ENCODE measurements at regions not wholly inside any gene's neighbourhood (a gene's known extent, or its start where the extent isn't known, plus 50 kb on each side); places are given as distances from the start of the nearest gene placed in this dataset.

DNA sequence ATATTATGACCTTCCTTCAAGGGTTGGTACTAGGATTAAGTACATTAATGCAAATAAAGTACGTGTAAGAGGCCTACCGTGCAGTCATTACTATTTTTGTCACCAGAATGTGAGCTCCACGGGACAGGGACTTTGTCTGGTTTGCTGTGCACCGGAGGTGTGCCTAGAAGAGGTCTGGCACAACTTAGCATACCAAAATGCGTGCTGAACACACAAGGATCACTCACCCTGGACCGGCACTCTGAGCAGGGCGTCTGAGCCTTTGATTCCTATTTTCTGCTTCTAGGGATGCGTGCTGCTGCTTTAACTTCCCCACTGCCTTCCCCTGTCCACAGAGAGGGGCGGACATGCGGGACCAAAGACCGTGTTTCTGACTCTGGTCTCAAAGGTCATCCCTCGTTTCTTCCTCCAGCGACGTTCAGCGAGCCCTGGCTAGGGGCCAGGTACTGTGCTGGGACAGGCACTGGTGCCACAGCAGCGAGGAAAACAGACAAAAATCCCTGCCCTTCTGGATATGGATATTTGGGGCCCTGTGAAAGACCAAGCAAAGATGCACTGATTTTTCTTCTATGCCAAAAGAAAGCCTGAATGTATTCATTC, 222.7 kb downstream of the BMP7 start:
- Histone ChIP-seq H3K9me3 (ENCODE audit: insufficient read depth, low read length) (no peaks in the 10 kb centered on the region), H3K79me2 (ENCODE audit: low read length) (no peaks in the 10 kb centered on the region), H3K4me1 (ENCODE audit: low read length) (peaks cover 18% of the 10 kb centered on the region), H3K36me3 (replicated peaks; ENCODE audit: low read depth, low read length) (no peaks in the 10 kb centered on the region), H3K27ac (ENCODE audit: low read length) (no peak overlapping the region), H3K4me3 (ENCODE audit: low read length) (no peak overlapping the region), H2AFZ (ENCODE audit: low read depth, low read length) (no peak overlapping the region), H3K9ac (ENCODE audit: low read length) (no peak overlapping the region), H3K27me3 (ENCODE audit: low read depth, low read length) (peaks cover 62% of the 10 kb centered on the region), H3K4me2 (ENCODE audit: low read length) (no peak overlapping the region), H4K20me1 (ENCODE audit: insufficient read depth, low read length) (no peaks in the 10 kb centered on the region)
- TF ChIP-seq EZH2phosphoT487 (IDR thresholded peaks at IDR 0.05; ENCODE audit: low read depth): no peak
- TF ChIP-seq, protein P1, sequence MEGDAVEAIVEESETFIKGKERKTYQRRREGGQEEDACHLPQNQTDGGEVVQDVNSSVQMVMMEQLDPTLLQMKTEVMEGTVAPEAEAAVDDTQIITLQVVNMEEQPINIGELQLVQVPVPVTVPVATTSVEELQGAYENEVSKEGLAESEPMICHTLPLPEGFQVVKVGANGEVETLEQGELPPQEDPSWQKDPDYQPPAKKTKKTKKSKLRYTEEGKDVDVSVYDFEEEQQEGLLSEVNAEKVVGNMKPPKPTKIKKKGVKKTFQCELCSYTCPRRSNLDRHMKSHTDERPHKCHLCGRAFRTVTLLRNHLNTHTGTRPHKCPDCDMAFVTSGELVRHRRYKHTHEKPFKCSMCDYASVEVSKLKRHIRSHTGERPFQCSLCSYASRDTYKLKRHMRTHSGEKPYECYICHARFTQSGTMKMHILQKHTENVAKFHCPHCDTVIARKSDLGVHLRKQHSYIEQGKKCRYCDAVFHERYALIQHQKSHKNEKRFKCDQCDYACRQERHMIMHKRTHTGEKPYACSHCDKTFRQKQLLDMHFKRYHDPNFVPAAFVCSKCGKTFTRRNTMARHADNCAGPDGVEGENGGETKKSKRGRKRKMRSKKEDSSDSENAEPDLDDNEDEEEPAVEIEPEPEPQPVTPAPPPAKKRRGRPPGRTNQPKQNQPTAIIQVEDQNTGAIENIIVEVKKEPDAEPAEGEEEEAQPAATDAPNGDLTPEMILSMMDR (IDR thresholded peaks at IDR 0.05; ENCODE audit: low read depth, low read length): no peak

DNA sequence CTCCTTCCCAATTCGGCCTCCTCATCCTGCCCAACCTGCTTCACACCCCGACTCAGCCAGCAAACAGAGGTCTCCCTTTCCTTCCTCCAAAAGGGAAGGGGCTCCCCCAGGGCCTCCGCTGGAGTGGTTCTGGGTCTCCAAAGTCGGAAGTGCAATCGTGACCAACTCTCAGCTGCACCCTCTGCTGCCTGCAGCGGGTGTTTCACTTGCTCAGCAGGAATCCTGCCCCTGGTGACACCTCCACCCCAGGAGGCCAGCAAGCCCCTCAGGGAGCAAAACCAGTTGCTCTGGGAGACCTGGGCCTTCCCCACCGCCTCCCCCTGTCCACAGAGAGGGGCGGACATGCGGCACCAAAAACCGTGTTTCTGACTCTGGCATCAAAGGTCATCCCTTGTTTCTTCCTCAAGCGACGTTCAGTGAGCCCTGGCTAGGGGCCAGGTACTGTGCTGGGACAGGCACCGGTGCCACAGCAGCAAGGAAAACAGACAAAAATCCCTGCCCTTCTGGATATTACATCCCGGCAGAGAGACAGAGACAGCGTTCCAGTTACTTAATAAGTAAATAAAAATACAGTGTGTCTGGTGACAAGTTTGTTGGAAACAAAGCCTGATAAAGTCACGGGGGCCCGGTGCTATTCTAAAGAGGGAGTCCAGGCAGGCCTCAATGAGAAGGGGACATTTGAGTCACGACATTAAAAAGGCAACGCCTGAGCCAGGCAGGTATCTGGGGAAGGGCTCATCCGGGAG, 219.0 kb downstream of the BMP7 start:
- H3K27me3 ChIP-seq (ENCODE audit: low read depth, low read length): peaks cover 28% of the 10 kb centered on the region

DNA sequence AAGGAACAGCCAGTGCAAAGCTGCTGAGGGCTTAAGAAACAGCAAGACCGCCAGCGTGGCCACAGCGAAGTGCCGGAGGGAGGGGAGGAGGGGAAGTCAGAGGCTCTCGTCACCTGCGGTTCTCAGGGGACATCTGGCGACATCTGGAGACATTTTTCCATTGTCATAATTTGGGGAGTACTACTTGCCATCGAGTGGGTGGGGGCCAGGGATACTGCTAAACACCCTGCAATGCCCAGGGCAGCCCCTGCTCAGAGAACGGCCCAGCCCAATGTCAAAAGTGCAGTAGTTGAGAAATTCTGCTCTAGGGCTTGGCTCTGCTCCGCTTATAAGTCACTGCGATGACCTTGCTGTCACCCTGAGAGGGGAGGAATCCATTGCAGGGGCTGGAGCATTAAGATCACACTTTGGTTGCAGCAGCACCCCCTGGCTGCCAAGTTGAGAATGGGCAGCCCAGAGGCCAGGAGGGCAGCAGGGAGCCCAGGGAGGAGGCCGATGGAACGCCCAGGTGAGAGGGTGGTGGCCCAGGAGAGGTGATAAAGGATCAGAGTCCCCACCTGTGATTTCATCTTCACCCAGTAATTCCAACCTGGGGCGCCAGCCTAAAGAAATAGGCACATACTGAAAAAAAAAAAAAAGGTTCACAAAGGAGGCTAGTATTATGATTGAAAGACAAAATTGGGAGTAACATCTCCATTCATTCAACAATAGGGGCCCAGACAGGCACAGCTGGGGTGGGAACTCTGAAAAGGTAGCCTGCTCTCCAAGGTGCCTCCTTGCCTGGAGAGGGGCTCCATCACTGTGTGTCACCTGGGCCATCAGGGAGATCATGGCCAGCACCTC, 218.2 kb downstream of the BMP7 start:
- H3K27me3 ChIP-seq (ENCODE audit: low read depth, low read length): peaks cover 24% of the 10 kb centered on the region
- no peaks in the 10 kb centered on the region for H4K20me1 ChIP-seq (ENCODE audit: insufficient read depth, low read length)
- no peaks in the 10 kb centered on the region for H3K9me3 ChIP-seq (ENCODE audit: insufficient read depth, low read length)
- H3K9ac ChIP-seq (ENCODE audit: low read length): peak overlapping the region; percentile 3; the same call in 1 of the 2 replicates
- H3K4me1 ChIP-seq (ENCODE audit: low read length): peaks cover 18% of the 10 kb centered on the region
- H3K79me2 ChIP-seq (ENCODE audit: low read length): no peaks in the 10 kb centered on the region
- H2AFZ ChIP-seq (ENCODE audit: low read depth, low read length): peak overlapping the region; percentile 61; the same call in 1 of the 2 replicates
- no peak overlapping the region for H3K27ac ChIP-seq (ENCODE audit: low read length)
- peak overlapping the region; percentile 54 for H3K4me2 ChIP-seq (ENCODE audit: low read length)
- peak overlapping the region; percentile 26 for H3K4me3 ChIP-seq (ENCODE audit: low read length)
- TF ChIP-seq, protein P1 (IDR thresholded peaks at IDR 0.05; ENCODE audit: low read depth, low read length): peak; percentile 98
- no peak for TF ChIP-seq EZH2phosphoT487 (IDR thresholded peaks at IDR 0.05; ENCODE audit: low read depth)
- H3K36me3 ChIP-seq (replicated peaks; ENCODE audit: low read depth, low read length): no peaks in the 10 kb centered on the region

More for the DNA sequence above, 219.0 kb downstream of the BMP7 start:
- H3K9me3 ChIP-seq (ENCODE audit: insufficient read depth, low read length): no peaks in the 10 kb centered on the region
- TF ChIP-seq, protein P1 (IDR thresholded peaks at IDR 0.05; ENCODE audit: low read depth, low read length): peak; percentile 72
- no peak for TF ChIP-seq EZH2phosphoT487 (IDR thresholded peaks at IDR 0.05; ENCODE audit: low read depth)
- H3K79me2 ChIP-seq (ENCODE audit: low read length): no peaks in the 10 kb centered on the region
- H3K36me3 ChIP-seq (replicated peaks; ENCODE audit: low read depth, low read length): no peaks in the 10 kb centered on the region
- peak overlapping the region; percentile 54 for H3K4me2 ChIP-seq (ENCODE audit: low read length)
- peaks cover 18% of the 10 kb centered on the region for H3K4me1 ChIP-seq (ENCODE audit: low read length)
- no peaks in the 10 kb centered on the region for H4K20me1 ChIP-seq (ENCODE audit: insufficient read depth, low read length)
- peak overlapping the region; percentile 61 for H2AFZ ChIP-seq (ENCODE audit: low read depth, low read length)
- peak overlapping the region; percentile 3; the same call in 1 of the 2 replicates for H3K9ac ChIP-seq (ENCODE audit: low read length)
- no peak overlapping the region for H3K27ac ChIP-seq (ENCODE audit: low read length)
- peak overlapping the region; percentile 26 for H3K4me3 ChIP-seq (ENCODE audit: low read length)

DNA sequence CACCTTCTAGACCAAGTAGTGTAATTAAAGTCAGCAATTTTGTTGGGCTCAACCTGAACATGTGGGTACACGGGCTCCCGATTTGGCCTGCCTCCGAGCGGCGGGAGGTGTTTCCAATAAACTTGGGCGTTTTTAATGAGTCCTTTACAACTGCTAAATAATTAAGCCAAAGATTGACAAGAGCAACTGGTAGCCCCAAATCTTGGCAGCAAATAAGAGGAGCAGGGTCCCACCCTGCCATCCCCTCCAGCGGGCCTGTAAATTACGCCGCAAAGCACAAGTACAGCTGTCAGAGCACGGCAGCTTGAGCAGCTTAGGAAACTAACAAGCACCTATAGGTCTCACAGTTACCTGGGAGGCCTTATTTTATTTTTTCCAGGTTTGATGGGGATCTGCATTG, 217.1 kb downstream of the BMP7 start:
- Histone ChIP-seq H3K9ac (ENCODE audit: low read length) (no peak overlapping the region), H3K27me3 (ENCODE audit: low read depth, low read length) (peaks cover 17% of the 10 kb centered on the region), H3K4me2 (ENCODE audit: low read length) (no peak overlapping the region), H3K9me3 (ENCODE audit: insufficient read depth, low read length) (no peaks in the 10 kb centered on the region), H4K20me1 (ENCODE audit: insufficient read depth, low read length) (no peaks in the 10 kb centered on the region), H3K27ac (ENCODE audit: low read length) (no peak overlapping the region), H3K4me1 (ENCODE audit: low read length) (peaks cover 18% of the 10 kb centered on the region), H2AFZ (ENCODE audit: low read depth, low read length) (no peak overlapping the region), H3K79me2 (ENCODE audit: low read length) (no peaks in the 10 kb centered on the region), H3K36me3 (replicated peaks; ENCODE audit: low read depth, low read length) (no peaks in the 10 kb centered on the region), H3K4me3 (ENCODE audit: low read length) (no peak overlapping the region)
- TF ChIP-seq, protein P1 (IDR thresholded peaks at IDR 0.05; ENCODE audit: low read depth, low read length): no peak
- TF ChIP-seq EZH2phosphoT487 (IDR thresholded peaks at IDR 0.05; ENCODE audit: low read depth): no peak
